ENCODE measurements at regions not wholly inside any gene's neighbourhood (a gene's known extent, or its start where the extent isn't known, plus 50 kb on each side); places are given as distances from the start of the nearest gene placed in this dataset.
"Not testable (repeated sequence)": the region's sequence is repeated elsewhere in the genome, so short reads cannot be mapped to it uniquely, and the experiment has no call there.

GRCh38 chr7:137110535-137110934, 233.0 kb downstream of the PTN start:
- H3K4me3 ChIP-seq (ENCODE audit: low read length), result no peak overlapping the region
- no peaks in the 10 kb centered on the region for H3K36me3 ChIP-seq (ENCODE audit: control insufficient read depth, insufficient read depth, low read length)
- no peak for DNase-seq
- H3K4me1 ChIP-seq (ENCODE audit: control insufficient read depth, insufficient read depth, low read length), result no peaks in the 10 kb centered on the region
- no peaks in the 10 kb centered on the region for H3K9me3 ChIP-seq (ENCODE audit: control insufficient read depth, low read depth, low read length)
- no peak overlapping the region for H3K27ac ChIP-seq (ENCODE audit: low read length)
- H3K27me3 ChIP-seq (ENCODE audit: control insufficient read depth, insufficient read depth, low read length), result no peaks in the 10 kb centered on the region

DNA sequence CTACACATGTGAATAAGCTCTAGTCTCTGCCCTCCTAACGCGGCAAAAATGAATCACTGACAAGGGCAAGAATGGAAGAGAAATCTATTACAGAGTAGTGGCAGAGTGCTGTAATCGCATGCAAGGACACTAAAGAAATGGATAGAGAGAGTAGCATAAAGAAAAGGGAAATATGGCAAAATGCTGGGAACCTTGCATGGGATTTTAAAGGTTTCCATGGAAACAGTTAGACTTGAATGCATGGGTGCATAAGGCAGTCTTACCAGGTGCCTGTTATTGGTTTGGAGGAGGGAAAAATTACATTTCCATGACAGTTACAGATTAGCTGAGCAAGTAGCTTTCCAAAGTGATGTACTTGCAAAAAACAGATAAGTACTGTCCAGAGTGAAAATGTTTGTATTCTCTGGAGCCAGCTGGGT, 233.4 kb downstream of the PTN start:
- no peak overlapping the region for H3K27ac ChIP-seq (ENCODE audit: low read length)
- 100% methylated on average over 1 of the region's 3 CpGs for WGBS (ENCODE audit: insufficient coverage, low lambda C conversion rate)
- no peak overlapping the region for H3K4me3 ChIP-seq (ENCODE audit: low read length)
- no peaks in the 10 kb centered on the region for H3K9me3 ChIP-seq (ENCODE audit: control insufficient read depth, low read depth, low read length)
- H3K27me3 ChIP-seq (ENCODE audit: control insufficient read depth, insufficient read depth, low read length), result no peaks in the 10 kb centered on the region
- DNase-seq, result no peak
- H3K36me3 ChIP-seq (ENCODE audit: control insufficient read depth, insufficient read depth, low read length), result no peaks in the 10 kb centered on the region
- no peaks in the 10 kb centered on the region for H3K4me1 ChIP-seq (ENCODE audit: control insufficient read depth, insufficient read depth, low read length)

- H3K9me3 ChIP-seq (ENCODE audit: control insufficient read depth, low read depth, low read length); H3K4me1 ChIP-seq (ENCODE audit: control insufficient read depth, insufficient read depth, low read length); H3K27me3 ChIP-seq (ENCODE audit: control insufficient read depth, insufficient read depth, low read length); H3K4me3 ChIP-seq (ENCODE audit: low read length); H3K27ac ChIP-seq (ENCODE audit: low read length); DNase-seq; H3K36me3 ChIP-seq (ENCODE audit: control insufficient read depth, insufficient read depth, low read length): not testable (repeated sequence)
- no CpG with 5 or more reads among the region's 2 CpGs for WGBS (ENCODE audit: insufficient coverage, low lambda C conversion rate)
These were observed 235.7 kb downstream of the PTN start for GRCh38 chr7:137107802-137108201.

DNA sequence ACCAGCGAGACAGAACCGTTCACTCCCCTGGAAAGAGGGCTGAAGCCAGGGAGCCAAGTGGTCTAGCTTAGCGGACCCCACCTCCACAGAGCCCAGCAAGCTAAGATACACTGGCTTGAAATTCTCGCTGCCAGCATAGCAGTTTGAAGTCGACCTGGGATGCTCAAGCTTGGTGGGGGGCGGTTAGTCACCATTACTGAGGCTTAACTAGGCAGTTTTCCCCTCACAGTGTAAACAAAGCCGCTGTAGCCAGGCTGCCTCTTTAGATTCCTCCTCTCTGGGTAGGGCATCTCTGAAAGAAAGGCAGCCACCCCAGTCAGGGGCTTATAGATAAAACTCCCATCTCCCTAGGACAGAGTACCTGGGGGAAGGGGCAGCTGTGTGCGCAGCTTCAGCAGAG, 235.1 kb downstream of the CHRM2 start:
- no CpG with 5 or more reads among the region's 8 CpGs for WGBS (ENCODE audit: insufficient coverage, low lambda C conversion rate)
- H3K27me3 ChIP-seq (ENCODE audit: control insufficient read depth, insufficient read depth, low read length); H3K9me3 ChIP-seq (ENCODE audit: control insufficient read depth, low read depth, low read length); H3K27ac ChIP-seq (ENCODE audit: low read length); DNase-seq; H3K4me1 ChIP-seq (ENCODE audit: control insufficient read depth, insufficient read depth, low read length); H3K4me3 ChIP-seq (ENCODE audit: low read length); H3K36me3 ChIP-seq (ENCODE audit: control insufficient read depth, insufficient read depth, low read length): not testable (repeated sequence)

- no peak for DNase-seq
- Histone ChIP-seq H3K27ac (ENCODE audit: low read length) (no peak overlapping the region), H3K4me1 (ENCODE audit: control insufficient read depth, insufficient read depth, low read length) (no peaks in the 10 kb centered on the region), H3K4me3 (ENCODE audit: low read length) (no peak overlapping the region), H3K36me3 (ENCODE audit: control insufficient read depth, insufficient read depth, low read length) (no peaks in the 10 kb centered on the region), H3K27me3 (ENCODE audit: control insufficient read depth, insufficient read depth, low read length) (no peaks in the 10 kb centered on the region), H3K9me3 (ENCODE audit: control insufficient read depth, low read depth, low read length) (no peaks in the 10 kb centered on the region)
- WGBS (ENCODE audit: insufficient coverage, low lambda C conversion rate), result no CpG with 5 or more reads among the region's 1 CpG
These were observed 228.7 kb downstream of the CHRM2 start for GRCh38 chr7:137097111-137097510.

GRCh38 chr7:137096607-137097006, 228.2 kb downstream of the CHRM2 start:
- Histone ChIP-seq H3K9me3 (ENCODE audit: control insufficient read depth, low read depth, low read length) (no peaks in the 10 kb centered on the region), H3K27ac (ENCODE audit: low read length) (no peak overlapping the region)
- WGBS (ENCODE audit: insufficient coverage, low lambda C conversion rate), result 94% methylated on average over 2 of the region's 2 CpGs

GRCh38 chr7:137093198-137093597, 224.7 kb downstream of the CHRM2 start:
- WGBS (ENCODE audit: insufficient coverage, low lambda C conversion rate), result no CpG with 5 or more reads among the region's 3 CpGs
- H3K4me1 ChIP-seq (ENCODE audit: control insufficient read depth, insufficient read depth, low read length), result no peaks in the 10 kb centered on the region
- no peaks in the 10 kb centered on the region for H3K9me3 ChIP-seq (ENCODE audit: control insufficient read depth, low read depth, low read length)
- no peak overlapping the region for H3K27ac ChIP-seq (ENCODE audit: low read length)
- no peaks in the 10 kb centered on the region for H3K36me3 ChIP-seq (ENCODE audit: control insufficient read depth, insufficient read depth, low read length)
- no peak for DNase-seq
- no peaks in the 10 kb centered on the region for H3K27me3 ChIP-seq (ENCODE audit: control insufficient read depth, insufficient read depth, low read length)
- H3K4me3 ChIP-seq (ENCODE audit: low read length), result no peak overlapping the region

More at GRCh38 chr7:137096607-137097006, 228.2 kb downstream of the CHRM2 start:
- DNase-seq, result no peak
- H3K4me3 ChIP-seq (ENCODE audit: low read length), result no peak overlapping the region
- H3K36me3 ChIP-seq (ENCODE audit: control insufficient read depth, insufficient read depth, low read length), result no peaks in the 10 kb centered on the region
- H3K4me1 ChIP-seq (ENCODE audit: control insufficient read depth, insufficient read depth, low read length), result no peaks in the 10 kb centered on the region
- no peaks in the 10 kb centered on the region for H3K27me3 ChIP-seq (ENCODE audit: control insufficient read depth, insufficient read depth, low read length)

DNA sequence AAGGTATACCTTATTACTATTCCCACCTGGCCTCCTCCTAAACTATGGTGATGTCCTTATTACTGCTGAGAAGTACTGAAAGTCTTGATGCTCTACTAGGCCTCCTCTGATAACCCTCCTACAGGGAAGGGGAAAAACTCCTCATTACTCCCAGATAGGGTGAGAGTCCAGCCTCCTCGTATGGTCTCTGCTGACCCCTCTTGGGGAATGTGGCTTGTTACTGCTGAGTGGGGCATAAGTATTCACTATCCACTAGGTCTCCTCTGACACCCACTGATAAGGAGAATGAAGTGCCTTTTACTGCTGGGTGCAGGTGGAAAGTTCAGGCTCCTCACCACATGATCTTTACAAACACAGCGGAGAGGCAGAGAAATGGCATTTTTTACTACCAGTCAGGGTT, 222.9 kb downstream of the CHRM2 start:
- WGBS (ENCODE audit: insufficient coverage, low lambda C conversion rate), result no CpG with 5 or more reads among the region's 2 CpGs
- Histone ChIP-seq H3K9me3 (ENCODE audit: control insufficient read depth, low read depth, low read length) (no peaks in the 10 kb centered on the region), H3K4me1 (ENCODE audit: control insufficient read depth, insufficient read depth, low read length) (no peaks in the 10 kb centered on the region), H3K4me3 (ENCODE audit: low read length) (no peak overlapping the region), H3K27me3 (ENCODE audit: control insufficient read depth, insufficient read depth, low read length) (no peaks in the 10 kb centered on the region), H3K36me3 (ENCODE audit: control insufficient read depth, insufficient read depth, low read length) (no peaks in the 10 kb centered on the region), H3K27ac (ENCODE audit: low read length) (no peak overlapping the region)
- peak in 1 of 2 donors; percentile 16 for DNase-seq

- no peaks in the 10 kb centered on the region for H3K4me1 ChIP-seq (ENCODE audit: control insufficient read depth, insufficient read depth, low read length)
- no peaks in the 10 kb centered on the region for H3K9me3 ChIP-seq (ENCODE audit: control insufficient read depth, low read depth, low read length)
These were observed 218.4 kb downstream of the CHRM2 start for GRCh38 chr7:137086896-137087295.

DNA sequence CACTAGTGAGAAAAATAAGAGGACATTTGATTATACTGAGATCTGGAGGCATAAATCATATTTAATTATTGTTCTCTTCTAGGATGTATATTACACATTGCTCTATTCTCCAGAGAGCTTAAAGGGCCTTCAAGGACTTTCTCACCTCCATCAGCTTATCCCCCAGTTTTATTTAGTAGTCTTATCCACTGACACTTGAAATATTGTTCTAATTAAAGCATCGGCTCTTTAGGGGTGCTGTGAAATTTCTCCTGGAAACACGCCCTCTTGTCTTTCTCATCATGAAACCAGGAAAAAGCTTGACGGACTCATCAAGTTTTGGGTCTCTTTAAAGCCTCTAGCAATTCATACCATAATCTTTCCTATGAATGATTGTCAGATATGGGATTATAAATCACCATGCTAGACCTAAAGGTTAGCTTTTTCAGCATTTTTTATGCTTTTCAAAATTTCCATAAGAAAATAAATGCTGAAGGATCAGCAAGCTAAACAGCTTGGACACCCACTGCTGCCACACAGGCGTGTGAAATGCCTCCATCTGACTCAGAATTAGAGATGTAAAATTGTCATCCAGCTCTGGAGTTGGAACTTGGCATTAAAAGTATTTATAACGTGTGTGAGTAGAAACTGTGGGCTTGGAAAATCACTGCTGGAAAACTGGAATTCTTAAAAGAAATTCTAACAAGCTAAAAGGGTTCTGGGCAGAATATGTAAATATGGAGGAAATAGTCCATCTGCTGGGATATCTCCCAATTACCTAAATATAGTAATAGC, 216.3 kb downstream of the CHRM2 start:
- no peaks in the 10 kb centered on the region for H3K9me3 ChIP-seq (ENCODE audit: control insufficient read depth, low read depth, low read length)
- H3K27ac ChIP-seq (ENCODE audit: low read length), result no peak overlapping the region
- WGBS (ENCODE audit: insufficient coverage, low lambda C conversion rate), result 83% methylated on average over 3 of the region's 5 CpGs
- no peaks in the 10 kb centered on the region for H3K27me3 ChIP-seq (ENCODE audit: control insufficient read depth, insufficient read depth, low read length)
- no peaks in the 10 kb centered on the region for H3K4me1 ChIP-seq (ENCODE audit: control insufficient read depth, insufficient read depth, low read length)
- no peaks in the 10 kb centered on the region for H3K36me3 ChIP-seq (ENCODE audit: control insufficient read depth, insufficient read depth, low read length)
- no peak for DNase-seq
- no peak overlapping the region for H3K4me3 ChIP-seq (ENCODE audit: low read length)

More at GRCh38 chr7:137086896-137087295, 218.4 kb downstream of the CHRM2 start:
- no peak overlapping the region for H3K4me3 ChIP-seq (ENCODE audit: low read length)
- no CpG with 5 or more reads among the region's 3 CpGs for WGBS (ENCODE audit: insufficient coverage, low lambda C conversion rate)
- H3K36me3 ChIP-seq (ENCODE audit: control insufficient read depth, insufficient read depth, low read length), result no peaks in the 10 kb centered on the region
- no peak overlapping the region for H3K27ac ChIP-seq (ENCODE audit: low read length)
- H3K27me3 ChIP-seq (ENCODE audit: control insufficient read depth, insufficient read depth, low read length), result no peaks in the 10 kb centered on the region
- DNase-seq, result no peak

DNA sequence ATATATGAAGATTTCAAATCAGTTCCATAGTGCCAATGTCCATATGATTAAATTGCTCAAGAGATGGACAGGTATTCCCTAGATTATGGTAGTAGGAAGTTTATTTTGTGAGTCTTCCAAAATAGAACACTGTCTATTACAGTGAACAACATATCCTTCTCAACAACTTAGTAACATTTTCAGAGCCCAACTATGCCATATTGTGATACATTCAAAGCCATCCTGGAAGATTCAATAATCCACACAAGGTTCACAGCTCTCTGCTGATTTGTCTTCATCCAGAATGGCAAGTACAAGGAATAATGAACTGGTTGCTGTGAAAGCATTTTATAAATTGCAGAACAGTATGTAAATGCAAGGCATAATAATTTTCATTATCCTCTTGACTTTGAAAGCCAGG, 213.9 kb downstream of the CHRM2 start:
- Histone ChIP-seq H3K27me3 (ENCODE audit: control insufficient read depth, insufficient read depth, low read length) (no peaks in the 10 kb centered on the region), H3K9me3 (ENCODE audit: control insufficient read depth, low read depth, low read length) (no peaks in the 10 kb centered on the region), H3K4me1 (ENCODE audit: control insufficient read depth, insufficient read depth, low read length) (no peaks in the 10 kb centered on the region), H3K27ac (ENCODE audit: low read length) (no peak overlapping the region), H3K4me3 (ENCODE audit: low read length) (no peak overlapping the region), H3K36me3 (ENCODE audit: control insufficient read depth, insufficient read depth, low read length) (no peaks in the 10 kb centered on the region)
- DNase-seq, result no peak
